Coronary artery (tissue), 2 donors: ENCODE measurements at regions not wholly inside any gene's neighbourhood (a gene's known extent, or its start where the extent isn't known, plus 50 kb on each side); places are given as distances from the start of the nearest gene placed in this dataset.

Experiments used
- DNase-seq: peaks from one replicate; pipeline ENCODE4 v3.0.0-alpha.2; 2017; ENCODE audit warnings: low spot score
- H3K27ac ChIP-seq, 2 donors: fragments of 200-600 bp; sonication (generic); one replicate each; pipeline ENCODE4 v1.5.1; 2016 to 2019
- H3K4me3 ChIP-seq: fragments of 200-600 bp; sonication (generic); 2 replicates; pipeline ENCODE4 v1.5.1; 2016; ENCODE audit warnings: mild to moderate bottlenecking, moderate library complexity
- CTCF ChIP-seq: fragments of 200-600 bp; sonication (generic); IDR thresholded peaks from one replicate; pipeline ENCODE4 v1.5.1; 2019; ENCODE audit warnings: antibody characterized with exemption

- DNase-seq, result no peak
These were observed 792.0 kb upstream of the ZNF608 start for GRCh38 chr5:125538469-125538868.

GRCh38 chr5:125541085-125541484 is 794.6 kb upstream of the ZNF608 start:
- TF ChIP-seq CTCF, result no peak
- no peak overlapping the region for H3K27ac ChIP-seq
- DNase-seq, result no peak
- H3K4me3 ChIP-seq, result no peak overlapping the region

More at GRCh38 chr5:125538469-125538868, 792.0 kb upstream of the ZNF608 start:
- no peak overlapping the region for H3K4me3 ChIP-seq
- H3K27ac ChIP-seq, result no peak overlapping the region
- no peak for TF ChIP-seq CTCF

- H3K27ac ChIP-seq, result no peak overlapping the region
- DNase-seq, result no peak
- TF ChIP-seq CTCF, result no peak
These were observed 803.0 kb upstream of the ZNF608 start for GRCh38 chr5:125549322-125549911.

GRCh38 chr5:125550274-125550673 is 803.8 kb upstream of the ZNF608 start:
- no peak overlapping the region for H3K27ac ChIP-seq
- no peak for TF ChIP-seq CTCF
- no peak for DNase-seq
- no peak overlapping the region for H3K4me3 ChIP-seq

More at GRCh38 chr5:125549322-125549911, 803.0 kb upstream of the ZNF608 start:
- no peak overlapping the region for H3K4me3 ChIP-seq

GRCh38 chr5:125551246-125551645 is 804.8 kb upstream of the ZNF608 start:
- DNase-seq, result no peak
- H3K4me3 ChIP-seq, result no peak overlapping the region
- no peak overlapping the region for H3K27ac ChIP-seq
- no peak for TF ChIP-seq CTCF

- H3K27ac ChIP-seq, result no peak overlapping the region
- no peak for TF ChIP-seq CTCF
- H3K4me3 ChIP-seq, result no peak overlapping the region
- no peak for DNase-seq
These were observed 805.4 kb upstream of the ZNF608 start for GRCh38 chr5:125551797-125552196.

- no peak for TF ChIP-seq CTCF
- DNase-seq, result no peak
- Histone ChIP-seq H3K4me3 (no peak overlapping the region), H3K27ac (no peak overlapping the region)
These were observed 806.0 kb upstream of the ZNF608 start for GRCh38 chr5:125552486-125552885.
